ENCODE measurements at regions not wholly inside any gene's neighbourhood (a gene's known extent, or its start where the extent isn't known, plus 50 kb on each side); places are given as distances from the start of the nearest gene placed in this dataset.

GRCh38 chrX:97858592-97858991, 974.9 kb downstream of the RPA4 start:
- Histone ChIP-seq H3K27me3 (peaks cover 0 to 6% of the 10 kb centered on the region in 2 donors), H3K9me3 (no peaks in the 10 kb centered on the region), H3K4me3 (no peak overlapping the region), H3K36me3 (no peaks in the 10 kb centered on the region), H3K4me1 (no peaks in the 10 kb centered on the region), H3K27ac (no peak overlapping the region)
- 41 to 42% methylated on average over 1 of the region's 1 CpG for WGBS, 2 donors
- no peak for TF ChIP-seq POLR2A (IDR thresholded peaks at IDR 0.05)
- TF ChIP-seq EP300 (IDR thresholded peaks at IDR 0.05), result no peak
- TF ChIP-seq, protein P1, sequence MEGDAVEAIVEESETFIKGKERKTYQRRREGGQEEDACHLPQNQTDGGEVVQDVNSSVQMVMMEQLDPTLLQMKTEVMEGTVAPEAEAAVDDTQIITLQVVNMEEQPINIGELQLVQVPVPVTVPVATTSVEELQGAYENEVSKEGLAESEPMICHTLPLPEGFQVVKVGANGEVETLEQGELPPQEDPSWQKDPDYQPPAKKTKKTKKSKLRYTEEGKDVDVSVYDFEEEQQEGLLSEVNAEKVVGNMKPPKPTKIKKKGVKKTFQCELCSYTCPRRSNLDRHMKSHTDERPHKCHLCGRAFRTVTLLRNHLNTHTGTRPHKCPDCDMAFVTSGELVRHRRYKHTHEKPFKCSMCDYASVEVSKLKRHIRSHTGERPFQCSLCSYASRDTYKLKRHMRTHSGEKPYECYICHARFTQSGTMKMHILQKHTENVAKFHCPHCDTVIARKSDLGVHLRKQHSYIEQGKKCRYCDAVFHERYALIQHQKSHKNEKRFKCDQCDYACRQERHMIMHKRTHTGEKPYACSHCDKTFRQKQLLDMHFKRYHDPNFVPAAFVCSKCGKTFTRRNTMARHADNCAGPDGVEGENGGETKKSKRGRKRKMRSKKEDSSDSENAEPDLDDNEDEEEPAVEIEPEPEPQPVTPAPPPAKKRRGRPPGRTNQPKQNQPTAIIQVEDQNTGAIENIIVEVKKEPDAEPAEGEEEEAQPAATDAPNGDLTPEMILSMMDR (IDR thresholded peaks at IDR 0.05), result no peak
- DNase-seq (ENCODE audit: low spot score in 2 of 2), result no peak

DNA sequence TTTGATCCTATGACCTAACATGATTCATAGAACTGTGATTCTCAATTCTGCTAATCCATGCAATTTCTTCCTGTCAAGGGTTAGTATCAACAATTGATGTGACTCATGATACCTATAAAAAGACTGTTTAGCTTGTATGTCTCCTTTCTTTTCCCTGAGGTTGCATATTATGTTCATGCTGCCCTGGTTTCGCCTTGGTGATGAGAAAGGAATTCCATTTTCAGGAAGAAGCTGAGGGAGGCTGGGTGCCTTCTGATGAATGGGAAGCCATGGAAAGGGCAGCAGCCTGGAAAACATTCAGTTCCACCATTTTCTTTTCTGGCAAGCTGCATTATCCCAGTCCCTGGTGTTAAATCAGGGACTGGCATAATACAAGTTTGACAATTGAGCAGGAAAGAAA, 976.5 kb downstream of the RPA4 start:
- Histone ChIP-seq H3K27ac (no peak overlapping the region), H3K4me3 (no peak overlapping the region), H3K4me1 (no peaks in the 10 kb centered on the region), H3K27me3 (peaks cover 0 to 6% of the 10 kb centered on the region in 2 donors), H3K9me3 (no peaks in the 10 kb centered on the region), H3K36me3 (no peaks in the 10 kb centered on the region)
- DNase-seq (ENCODE audit: low spot score in 2 of 2), result no peak
- 94 to 100% methylated on average over 1 of the region's 1 CpG for WGBS, 2 donors
- no peak for TF ChIP-seq POLR2A (IDR thresholded peaks at IDR 0.05)
- TF ChIP-seq, protein P1 (IDR thresholded peaks at IDR 0.05), result no peak

- Histone ChIP-seq H3K27ac (no peak overlapping the region), H3K36me3 (no peaks in the 10 kb centered on the region), H3K4me1 (no peaks in the 10 kb centered on the region), H3K9me3 (no peaks in the 10 kb centered on the region), H3K4me3 (no peak overlapping the region), H3K27me3 (peaks cover 0 to 9% of the 10 kb centered on the region in 2 donors)
- 43 to 52% methylated on average over 3 of the region's 3 CpGs for WGBS, 2 donors
- DNase-seq (ENCODE audit: low spot score in 2 of 2), result no peak
- TF ChIP-seq POLR2A (IDR thresholded peaks at IDR 0.05) (no peak), EP300 (IDR thresholded peaks at IDR 0.05) (no peak)
- TF ChIP-seq, protein P1 (IDR thresholded peaks at IDR 0.05), result no peak
Observed at GRCh38 chrX:97863261-97863660, 979.6 kb downstream of the RPA4 start.

GRCh38 chrX:97867266-97867665, 983.6 kb downstream of the RPA4 start:
- H3K36me3 ChIP-seq, result no peaks in the 10 kb centered on the region
- no peaks in the 10 kb centered on the region for H3K4me1 ChIP-seq
- 63 to 71% methylated on average over 2 of the region's 2 CpGs for WGBS, 2 donors

DNA sequence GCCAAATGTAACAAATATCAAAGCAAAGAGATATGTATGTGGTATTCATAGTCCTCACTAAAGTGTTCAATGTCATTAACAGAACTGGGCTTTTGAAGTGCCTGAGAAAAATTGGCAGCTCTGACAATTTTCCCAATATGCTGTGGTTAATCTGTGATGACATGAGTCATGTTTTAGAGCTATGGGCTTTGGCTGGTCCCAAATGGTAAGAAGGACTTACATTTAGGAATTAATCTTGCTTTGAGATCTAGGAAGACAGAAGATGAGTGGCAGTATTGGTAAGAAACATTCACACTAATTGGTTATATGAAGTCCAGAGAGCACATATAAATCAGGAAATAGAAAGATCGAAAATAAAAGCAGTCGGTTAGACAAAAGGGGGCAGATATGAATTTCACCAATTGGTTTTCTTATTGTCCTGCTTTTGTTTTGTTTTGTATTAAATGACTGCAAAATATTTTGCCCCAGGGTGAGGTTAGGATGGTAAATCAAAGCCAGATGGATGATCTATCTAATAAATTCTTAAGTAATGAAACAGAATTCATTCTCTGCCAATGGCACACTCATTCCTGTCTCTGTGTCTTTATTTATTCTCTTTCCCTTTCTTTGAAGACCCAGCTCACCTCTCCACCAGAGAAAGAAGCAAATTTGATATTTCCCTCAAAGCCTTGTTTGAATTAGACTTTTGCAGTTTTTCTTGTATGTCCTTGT, 993.1 kb downstream of the RPA4 start:
- WGBS, 2 donors, result 94 to 95% methylated on average over 2 of the region's 2 CpGs
- no peaks in the 10 kb centered on the region for H3K9me3 ChIP-seq
- H3K36me3 ChIP-seq, result no peaks in the 10 kb centered on the region
- DNase-seq (ENCODE audit: low spot score in 2 of 2), result no peak
- TF ChIP-seq POLR2A (IDR thresholded peaks at IDR 0.05) (no peak), EP300 (IDR thresholded peaks at IDR 0.05) (no peak)
- TF ChIP-seq, protein P1 (IDR thresholded peaks at IDR 0.05), result no peak
- no peaks in the 10 kb centered on the region for H3K27me3 ChIP-seq
- no peak overlapping the region for H3K27ac ChIP-seq
- no peaks in the 10 kb centered on the region for H3K4me1 ChIP-seq
- no peak overlapping the region for H3K4me3 ChIP-seq

More at GRCh38 chrX:97867266-97867665, 983.6 kb downstream of the RPA4 start:
- Histone ChIP-seq H3K4me3 (no peak overlapping the region), H3K27ac (no peak overlapping the region), H3K9me3 (no peaks in the 10 kb centered on the region), H3K27me3 (peaks cover 0 to 13% of the 10 kb centered on the region in 2 donors)
- TF ChIP-seq, protein P1 (IDR thresholded peaks at IDR 0.05), result no peak
- no peak for TF ChIP-seq EP300 (IDR thresholded peaks at IDR 0.05)
- TF ChIP-seq POLR2A (IDR thresholded peaks at IDR 0.05), result no peak
- no peak for DNase-seq (ENCODE audit: low spot score in 2 of 2)
